ENCODE measurements at regions not wholly inside any gene's neighbourhood (a gene's known extent, or its start where the extent isn't known, plus 50 kb on each side); places are given as distances from the start of the nearest gene placed in this dataset.

GRCh38 chr15:35669021-35669420 is 123.1 kb upstream of the DPH6 start:
- TF ChIP-seq POLR2AphosphoS5 (IDR thresholded peaks at IDR 0.05; ENCODE audit: low read length) (no peak), USF2 (IDR thresholded peaks at IDR 0.05; ENCODE audit: borderline replicate concordance, low read depth, low read length) (no peak), HDGF (IDR thresholded peaks at IDR 0.05) (no peak), ZNF687 (IDR thresholded peaks at IDR 0.05) (no peak)
- TF ChIP-seq, protein P1, sequence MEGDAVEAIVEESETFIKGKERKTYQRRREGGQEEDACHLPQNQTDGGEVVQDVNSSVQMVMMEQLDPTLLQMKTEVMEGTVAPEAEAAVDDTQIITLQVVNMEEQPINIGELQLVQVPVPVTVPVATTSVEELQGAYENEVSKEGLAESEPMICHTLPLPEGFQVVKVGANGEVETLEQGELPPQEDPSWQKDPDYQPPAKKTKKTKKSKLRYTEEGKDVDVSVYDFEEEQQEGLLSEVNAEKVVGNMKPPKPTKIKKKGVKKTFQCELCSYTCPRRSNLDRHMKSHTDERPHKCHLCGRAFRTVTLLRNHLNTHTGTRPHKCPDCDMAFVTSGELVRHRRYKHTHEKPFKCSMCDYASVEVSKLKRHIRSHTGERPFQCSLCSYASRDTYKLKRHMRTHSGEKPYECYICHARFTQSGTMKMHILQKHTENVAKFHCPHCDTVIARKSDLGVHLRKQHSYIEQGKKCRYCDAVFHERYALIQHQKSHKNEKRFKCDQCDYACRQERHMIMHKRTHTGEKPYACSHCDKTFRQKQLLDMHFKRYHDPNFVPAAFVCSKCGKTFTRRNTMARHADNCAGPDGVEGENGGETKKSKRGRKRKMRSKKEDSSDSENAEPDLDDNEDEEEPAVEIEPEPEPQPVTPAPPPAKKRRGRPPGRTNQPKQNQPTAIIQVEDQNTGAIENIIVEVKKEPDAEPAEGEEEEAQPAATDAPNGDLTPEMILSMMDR (IDR thresholded peaks at IDR 0.05 in 2 of 3, conservative IDR thresholded peaks at IDR 0.05 in 1 of 3; ENCODE audit: control insufficient read depth in 2 of 3, extremely low read depth in 1 of 3, insufficient read depth in 1 of 3, low read depth in 3 of 3, low read length in 3 of 3) = no peak
- TF ChIP-seq, protein P2, sequence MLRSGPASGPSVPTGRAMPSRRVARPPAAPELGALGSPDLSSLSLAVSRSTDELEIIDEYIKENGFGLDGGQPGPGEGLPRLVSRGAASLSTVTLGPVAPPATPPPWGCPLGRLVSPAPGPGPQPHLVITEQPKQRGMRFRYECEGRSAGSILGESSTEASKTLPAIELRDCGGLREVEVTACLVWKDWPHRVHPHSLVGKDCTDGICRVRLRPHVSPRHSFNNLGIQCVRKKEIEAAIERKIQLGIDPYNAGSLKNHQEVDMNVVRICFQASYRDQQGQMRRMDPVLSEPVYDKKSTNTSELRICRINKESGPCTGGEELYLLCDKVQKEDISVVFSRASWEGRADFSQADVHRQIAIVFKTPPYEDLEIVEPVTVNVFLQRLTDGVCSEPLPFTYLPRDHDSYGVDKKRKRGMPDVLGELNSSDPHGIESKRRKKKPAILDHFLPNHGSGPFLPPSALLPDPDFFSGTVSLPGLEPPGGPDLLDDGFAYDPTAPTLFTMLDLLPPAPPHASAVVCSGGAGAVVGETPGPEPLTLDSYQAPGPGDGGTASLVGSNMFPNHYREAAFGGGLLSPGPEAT (IDR thresholded peaks at IDR 0.05; ENCODE audit: low read depth) = no peak

Data from GM12878 (cell line).